PC-3 (cell line): ENCODE measurements at regions not wholly inside any gene's neighbourhood (a gene's known extent, or its start where the extent isn't known, plus 50 kb on each side); places are given as distances from the start of the nearest gene placed in this dataset.

ENCODE experiments used
- EZH2 ChIP-seq: fragments of 300-600 bp; sonication (generic); IDR thresholded peaks from one replicate; pipeline ENCODE4 v1.6.1; 2017; ENCODE audit warnings: antibody characterized with exemption, mild to moderate bottlenecking, low read length; ENCODE audit not compliant: unreplicated experiment
- EZH2phosphoT487 ChIP-seq: fragments of 300-600 bp; sonication (generic); IDR thresholded peaks from 2 replicates; pipeline ENCODE4 v1.6.1; 2018; ENCODE audit warnings: mild to moderate bottlenecking, antibody characterized with exemption, low read length, borderline replicate concordance
- TF ChIP-seq, protein P1 (sequence below): fragments of 300-600 bp; sonication (generic); conservative IDR thresholded peaks from 2 replicates; pipeline ENCODE4 v1.5.1; 2017; ENCODE audit warnings: antibody characterized with exemption, low read depth, mild to moderate bottlenecking, low read length

DNA sequence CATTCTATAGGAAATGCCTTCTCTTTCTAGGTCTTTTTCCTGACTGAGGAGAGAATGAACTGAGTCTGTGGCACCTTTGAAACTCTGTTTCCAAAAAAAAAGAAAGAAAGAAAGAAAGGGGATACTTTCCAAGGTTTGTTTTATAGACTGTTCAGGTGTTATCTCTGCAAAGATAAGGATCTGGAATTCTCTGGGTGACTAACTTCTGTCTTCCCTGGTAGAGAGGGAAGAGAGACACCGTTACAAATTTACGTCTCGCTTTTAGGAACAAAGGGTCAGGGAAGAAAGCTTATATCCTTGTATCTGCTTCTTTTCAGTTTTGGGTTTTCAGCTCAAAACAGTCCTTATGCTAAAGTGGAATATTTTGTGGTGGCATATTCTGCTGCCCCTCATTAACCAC lies 314.1 kb downstream of the RAPGEF2 start:
- TF ChIP-seq, protein P1, sequence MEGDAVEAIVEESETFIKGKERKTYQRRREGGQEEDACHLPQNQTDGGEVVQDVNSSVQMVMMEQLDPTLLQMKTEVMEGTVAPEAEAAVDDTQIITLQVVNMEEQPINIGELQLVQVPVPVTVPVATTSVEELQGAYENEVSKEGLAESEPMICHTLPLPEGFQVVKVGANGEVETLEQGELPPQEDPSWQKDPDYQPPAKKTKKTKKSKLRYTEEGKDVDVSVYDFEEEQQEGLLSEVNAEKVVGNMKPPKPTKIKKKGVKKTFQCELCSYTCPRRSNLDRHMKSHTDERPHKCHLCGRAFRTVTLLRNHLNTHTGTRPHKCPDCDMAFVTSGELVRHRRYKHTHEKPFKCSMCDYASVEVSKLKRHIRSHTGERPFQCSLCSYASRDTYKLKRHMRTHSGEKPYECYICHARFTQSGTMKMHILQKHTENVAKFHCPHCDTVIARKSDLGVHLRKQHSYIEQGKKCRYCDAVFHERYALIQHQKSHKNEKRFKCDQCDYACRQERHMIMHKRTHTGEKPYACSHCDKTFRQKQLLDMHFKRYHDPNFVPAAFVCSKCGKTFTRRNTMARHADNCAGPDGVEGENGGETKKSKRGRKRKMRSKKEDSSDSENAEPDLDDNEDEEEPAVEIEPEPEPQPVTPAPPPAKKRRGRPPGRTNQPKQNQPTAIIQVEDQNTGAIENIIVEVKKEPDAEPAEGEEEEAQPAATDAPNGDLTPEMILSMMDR = no peak
- TF ChIP-seq EZH2phosphoT487 (no peak), EZH2 (no peak)
